22Rv1 (cell line): ENCODE measurements at regions not wholly inside any gene's neighbourhood (a gene's known extent, or its start where the extent isn't known, plus 50 kb on each side); places are given as distances from the start of the nearest gene placed in this dataset.
A peak's percentile ranks its signal among the peaks of the same experiment; 100 is the strongest.

ENCODE experiments used
- H3K27ac ChIP-seq: fragments of 450-650 bp; 2 replicates; pipeline ENCODE4 v1.5.1; 2017
- ZFX ChIP-seq: fragments of 450-650 bp; IDR thresholded peaks from 2 replicates; pipeline ENCODE4 v1.6.1; 2017; ENCODE audit warnings: antibody characterized with exemption, borderline replicate concordance
- TF ChIP-seq, protein P1 (sequence below): fragments of 450-650 bp; IDR thresholded peaks from 2 replicates; pipeline ENCODE4 v1.5.1; 2017; ENCODE audit warnings: mild to moderate bottlenecking

- no peak for TF ChIP-seq ZFX
- TF ChIP-seq, protein P1, sequence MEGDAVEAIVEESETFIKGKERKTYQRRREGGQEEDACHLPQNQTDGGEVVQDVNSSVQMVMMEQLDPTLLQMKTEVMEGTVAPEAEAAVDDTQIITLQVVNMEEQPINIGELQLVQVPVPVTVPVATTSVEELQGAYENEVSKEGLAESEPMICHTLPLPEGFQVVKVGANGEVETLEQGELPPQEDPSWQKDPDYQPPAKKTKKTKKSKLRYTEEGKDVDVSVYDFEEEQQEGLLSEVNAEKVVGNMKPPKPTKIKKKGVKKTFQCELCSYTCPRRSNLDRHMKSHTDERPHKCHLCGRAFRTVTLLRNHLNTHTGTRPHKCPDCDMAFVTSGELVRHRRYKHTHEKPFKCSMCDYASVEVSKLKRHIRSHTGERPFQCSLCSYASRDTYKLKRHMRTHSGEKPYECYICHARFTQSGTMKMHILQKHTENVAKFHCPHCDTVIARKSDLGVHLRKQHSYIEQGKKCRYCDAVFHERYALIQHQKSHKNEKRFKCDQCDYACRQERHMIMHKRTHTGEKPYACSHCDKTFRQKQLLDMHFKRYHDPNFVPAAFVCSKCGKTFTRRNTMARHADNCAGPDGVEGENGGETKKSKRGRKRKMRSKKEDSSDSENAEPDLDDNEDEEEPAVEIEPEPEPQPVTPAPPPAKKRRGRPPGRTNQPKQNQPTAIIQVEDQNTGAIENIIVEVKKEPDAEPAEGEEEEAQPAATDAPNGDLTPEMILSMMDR: no peak
- H3K27ac ChIP-seq: no peak overlapping the region
Measured at GRCh38 chr16:72711823-72712222, 336.1 kb downstream of the ZFHX3 start.

DNA sequence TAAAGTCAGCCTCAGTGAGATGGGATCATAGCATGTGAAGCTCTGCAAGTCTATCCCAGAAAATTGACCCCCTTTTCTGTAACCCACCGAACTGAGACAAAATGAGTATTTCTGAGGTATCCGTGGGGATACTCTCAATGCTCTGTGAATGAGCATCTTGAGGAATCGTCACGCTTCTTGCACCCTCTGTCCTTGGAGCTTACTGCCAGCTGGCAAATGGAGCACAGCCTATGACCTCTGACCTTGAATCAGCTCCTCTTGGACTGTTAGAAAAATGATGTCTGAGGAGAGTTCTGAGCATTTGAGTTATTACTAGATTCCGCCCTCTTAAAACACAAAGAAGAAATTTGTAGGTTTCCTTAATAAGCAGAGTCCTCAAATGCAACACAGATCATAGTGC is 342.1 kb downstream of the ZFHX3 start:
- TF ChIP-seq, protein P1: no peak
- no peak for TF ChIP-seq ZFX
- no peak overlapping the region for H3K27ac ChIP-seq

GRCh38 chr16:72704746-72705372 is 343.1 kb downstream of the ZFHX3 start:
- no peak overlapping the region for H3K27ac ChIP-seq
- TF ChIP-seq, protein P1: no peak
- no peak for TF ChIP-seq ZFX

DNA sequence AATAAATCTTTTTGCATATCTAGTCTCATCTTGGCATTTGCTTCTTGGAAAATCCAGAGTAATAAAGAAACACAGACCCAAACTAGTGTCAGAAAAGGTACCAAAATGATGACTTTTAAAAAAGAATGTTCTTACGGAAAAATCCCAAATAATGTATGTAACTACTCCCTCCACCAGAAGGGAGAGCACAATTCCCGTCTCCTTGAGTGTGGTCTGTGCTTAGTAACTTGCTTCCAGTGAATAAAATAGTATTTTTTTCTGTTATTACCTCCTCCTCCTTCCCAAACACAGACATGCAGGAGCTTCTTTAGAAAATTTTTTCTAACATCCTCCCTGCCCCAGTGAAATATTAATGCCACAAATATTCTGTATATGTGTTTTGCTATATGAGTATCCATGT is 358.1 kb downstream of the ZFHX3 start:
- H3K27ac ChIP-seq: no peak overlapping the region
- TF ChIP-seq, protein P1: no peak
- TF ChIP-seq ZFX: no peak

GRCh38 chr16:72680732-72681131 is 367.2 kb downstream of the ZFHX3 start:
- TF ChIP-seq ZFX: no peak
- TF ChIP-seq, protein P1: no peak
- no peak overlapping the region for H3K27ac ChIP-seq

GRCh38 chr16:72679856-72680255 is 368.1 kb downstream of the ZFHX3 start:
- TF ChIP-seq, protein P1: no peak
- TF ChIP-seq ZFX: no peak
- no peak overlapping the region for H3K27ac ChIP-seq

GRCh38 chr16:72677662-72678447 is 370.1 kb downstream of the ZFHX3 start:
- H3K27ac ChIP-seq: peak overlapping the region; percentile 65
- TF ChIP-seq ZFX: no peak
- TF ChIP-seq, protein P1: no peak
